ENCODE measurements at regions not wholly inside any gene's neighbourhood (a gene's known extent, or its start where the extent isn't known, plus 50 kb on each side); places are given as distances from the start of the nearest gene placed in this dataset.

GRCh38 chr7:119572541-119572940, 700.4 kb upstream of the KCND2 start:
- no peaks in the 10 kb centered on the region for H3K4me1 ChIP-seq
- no peak for ATAC-seq
- H3K27ac ChIP-seq = no peak overlapping the region
- peak in 1 of 6 donors; percentile 58 for DNase-seq
- TF ChIP-seq, protein P1, sequence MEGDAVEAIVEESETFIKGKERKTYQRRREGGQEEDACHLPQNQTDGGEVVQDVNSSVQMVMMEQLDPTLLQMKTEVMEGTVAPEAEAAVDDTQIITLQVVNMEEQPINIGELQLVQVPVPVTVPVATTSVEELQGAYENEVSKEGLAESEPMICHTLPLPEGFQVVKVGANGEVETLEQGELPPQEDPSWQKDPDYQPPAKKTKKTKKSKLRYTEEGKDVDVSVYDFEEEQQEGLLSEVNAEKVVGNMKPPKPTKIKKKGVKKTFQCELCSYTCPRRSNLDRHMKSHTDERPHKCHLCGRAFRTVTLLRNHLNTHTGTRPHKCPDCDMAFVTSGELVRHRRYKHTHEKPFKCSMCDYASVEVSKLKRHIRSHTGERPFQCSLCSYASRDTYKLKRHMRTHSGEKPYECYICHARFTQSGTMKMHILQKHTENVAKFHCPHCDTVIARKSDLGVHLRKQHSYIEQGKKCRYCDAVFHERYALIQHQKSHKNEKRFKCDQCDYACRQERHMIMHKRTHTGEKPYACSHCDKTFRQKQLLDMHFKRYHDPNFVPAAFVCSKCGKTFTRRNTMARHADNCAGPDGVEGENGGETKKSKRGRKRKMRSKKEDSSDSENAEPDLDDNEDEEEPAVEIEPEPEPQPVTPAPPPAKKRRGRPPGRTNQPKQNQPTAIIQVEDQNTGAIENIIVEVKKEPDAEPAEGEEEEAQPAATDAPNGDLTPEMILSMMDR (IDR thresholded peaks at IDR 0.05) = no peak
- no peak overlapping the region for H3K4me3 ChIP-seq
- no peaks in the 10 kb centered on the region for H3K27me3 ChIP-seq
- no peaks in the 10 kb centered on the region for H3K36me3 ChIP-seq
- no peak for FAIRE-seq
- intact Hi-C loops (cut with DNase I) = no loop called here
- H3K9me3 ChIP-seq = no peaks in the 10 kb centered on the region
- WGBS, 2 donors = 73 to 90% methylated on average over 5 of the region's 5 CpGs

- no peak overlapping the region for H3K4me3 ChIP-seq
- no peaks in the 10 kb centered on the region for H3K9me3 ChIP-seq
- H3K4me1 ChIP-seq = no peaks in the 10 kb centered on the region
- no peaks in the 10 kb centered on the region for H3K36me3 ChIP-seq
- intact Hi-C loops (cut with DNase I) = no loop called here
- H3K27me3 ChIP-seq = no peaks in the 10 kb centered on the region
- ATAC-seq (no peak), FAIRE-seq (no peak), DNase-seq (no peak)
- TF ChIP-seq, protein P1 (IDR thresholded peaks at IDR 0.05) = no peak
- WGBS, 2 donors = 41 to 66% methylated on average over 2 of the region's 2 CpGs
- no peak overlapping the region for H3K27ac ChIP-seq
Observed at GRCh38 chr7:119578116-119578515, 694.9 kb upstream of the KCND2 start.

DNA sequence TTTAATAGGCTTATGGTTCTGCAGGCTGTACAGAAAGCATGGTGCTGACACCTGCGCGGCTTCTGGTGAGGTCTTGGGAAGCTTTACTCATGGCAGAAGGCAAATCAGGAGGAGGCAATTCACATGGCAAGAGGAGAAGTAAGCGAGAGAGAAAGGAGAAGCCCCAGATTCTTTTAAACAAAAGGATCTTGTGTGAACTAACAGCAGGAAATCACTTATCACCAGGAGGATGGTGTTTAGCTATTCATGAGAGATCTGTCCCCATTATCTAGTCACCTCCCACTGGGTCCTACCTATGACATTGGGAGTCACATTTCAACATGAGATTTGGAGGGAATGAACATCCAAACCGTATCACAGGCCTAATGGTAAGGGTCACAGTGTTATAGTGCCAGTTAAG, 678.0 kb upstream of the KCND2 start:
- intact Hi-C loops (cut with DNase I) = no loop called here
- TF ChIP-seq, protein P1 (IDR thresholded peaks at IDR 0.05) = no peak
- no peak for FAIRE-seq
- no peak for DNase-seq
- Histone ChIP-seq H3K36me3 (no peaks in the 10 kb centered on the region), H3K9me3 (no peaks in the 10 kb centered on the region), H3K27me3 (no peaks in the 10 kb centered on the region), H3K4me3 (no peak overlapping the region), H3K4me1 (no peaks in the 10 kb centered on the region), H3K27ac (no peak overlapping the region)
- no peak for ATAC-seq
- WGBS, 2 donors = 12 to 25% methylated on average over 4 of the region's 4 CpGs

GRCh38 chr7:119596651-119597050, 676.3 kb upstream of the KCND2 start:
- no peak for DNase-seq
- no peak for ATAC-seq
- Histone ChIP-seq H3K4me3 (no peak overlapping the region), H3K4me1 (no peaks in the 10 kb centered on the region), H3K36me3 (no peaks in the 10 kb centered on the region), H3K27ac (no peak overlapping the region), H3K27me3 (no peaks in the 10 kb centered on the region), H3K9me3 (no peaks in the 10 kb centered on the region)
- WGBS, 2 donors = 50 to 58% methylated on average over 1 of the region's 1 CpG
- TF ChIP-seq, protein P1 (IDR thresholded peaks at IDR 0.05) = no peak
- intact Hi-C loops (cut with DNase I) = no loop called here
- no peak for FAIRE-seq

DNA sequence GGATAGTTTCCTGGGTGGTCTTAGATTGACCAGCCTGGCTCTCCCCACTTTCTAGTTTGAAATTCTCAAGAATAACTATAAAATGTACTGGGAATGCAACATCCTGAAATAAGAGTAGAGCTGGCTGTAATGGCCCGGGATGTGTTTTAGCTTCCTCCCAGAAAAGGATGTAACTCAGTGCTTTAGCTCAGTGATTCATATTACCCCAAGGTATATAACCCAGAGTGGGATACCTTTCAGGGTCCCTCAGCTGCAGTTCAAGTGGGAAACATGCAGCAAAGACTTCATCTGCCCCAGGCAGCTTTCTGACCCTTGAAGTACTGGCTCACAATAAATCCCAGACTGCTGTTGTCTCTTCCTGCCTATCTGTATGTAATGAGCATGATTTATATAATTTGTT, 666.7 kb upstream of the KCND2 start:
- H3K9me3 ChIP-seq = no peaks in the 10 kb centered on the region
- 73 to 83% methylated on average over 1 of the region's 1 CpG for WGBS, 2 donors
- H3K4me3 ChIP-seq = no peak overlapping the region
- H3K36me3 ChIP-seq = no peaks in the 10 kb centered on the region
- no peak overlapping the region for H3K27ac ChIP-seq
- FAIRE-seq = no peak
- intact Hi-C loops (cut with DNase I) = no loop called here
- TF ChIP-seq, protein P1 (IDR thresholded peaks at IDR 0.05) = no peak
- DNase-seq = no peak
- no peak for ATAC-seq
- H3K27me3 ChIP-seq = no peaks in the 10 kb centered on the region
- no peaks in the 10 kb centered on the region for H3K4me1 ChIP-seq
